ENCODE measurements at regions not wholly inside any gene's neighbourhood (a gene's known extent, or its start where the extent isn't known, plus 50 kb on each side); places are given as distances from the start of the nearest gene placed in this dataset.

- Histone ChIP-seq H3K36me3 (ENCODE audit: insufficient read depth, low read length) (no peaks in the 10 kb centered on the region), H3K9ac (ENCODE audit: low read length) (no peak overlapping the region), H3K79me2 (replicated peaks; ENCODE audit: insufficient read depth, low read length) (no peaks in the 10 kb centered on the region), H4K20me1 (ENCODE audit: insufficient read depth) (no peaks in the 10 kb centered on the region), H3K4me2 (ENCODE audit: low read length) (no peak overlapping the region), H3K27me3 (ENCODE audit: insufficient read depth, low read depth, low read length) (no peaks in the 10 kb centered on the region), H2AFZ (ENCODE audit: low read depth, low read length) (no peak overlapping the region), H3K4me3 (ENCODE audit: low read length) (no peak overlapping the region), H3K9me3 (ENCODE audit: low read length) (no peaks in the 10 kb centered on the region), H3K27ac (ENCODE audit: low read length) (no peak overlapping the region), H3K9me2 (ENCODE audit: insufficient read depth, low read length) (no peaks in the 10 kb centered on the region), H3F3A (ENCODE audit: insufficient read depth, low read length, poor library complexity, severe bottlenecking) (no peaks in the 10 kb centered on the region)
- no peak for TF ChIP-seq EZH2 (IDR thresholded peaks at IDR 0.05; ENCODE audit: borderline replicate concordance, insufficient read depth, low read length, poor library complexity, severe bottlenecking)
- TF ChIP-seq EP300 (conservative IDR thresholded peaks at IDR 0.05; ENCODE audit: poor library complexity, severe bottlenecking) = no peak
- no peak for TF ChIP-seq TAF1 (IDR thresholded peaks at IDR 0.05; ENCODE audit: low read depth)
- TF ChIP-seq RAD21 (conservative IDR thresholded peaks at IDR 0.05) = no peak
- no peak for TF ChIP-seq MXI1 (conservative IDR thresholded peaks at IDR 0.05; ENCODE audit: poor library complexity, severe bottlenecking)
Measured at GRCh38 chr4:77327151-77327550, 170.1 kb downstream of the CCNG2 start.

- Histone ChIP-seq H3K4me2 (ENCODE audit: low read length) (no peak overlapping the region), H3K36me3 (ENCODE audit: insufficient read depth, low read length) (no peaks in the 10 kb centered on the region), H3K4me3 (ENCODE audit: low read length) (no peak overlapping the region), H3K9me3 (ENCODE audit: low read length) (no peaks in the 10 kb centered on the region), H3K9ac (ENCODE audit: low read length) (no peak overlapping the region), H3F3A (ENCODE audit: insufficient read depth, low read length, poor library complexity, severe bottlenecking) (no peaks in the 10 kb centered on the region), H3K27me3 (ENCODE audit: insufficient read depth, low read depth, low read length) (no peaks in the 10 kb centered on the region), H3K79me2 (replicated peaks; ENCODE audit: insufficient read depth, low read length) (no peaks in the 10 kb centered on the region), H3K9me2 (ENCODE audit: insufficient read depth, low read length) (no peaks in the 10 kb centered on the region), H4K20me1 (ENCODE audit: insufficient read depth) (no peaks in the 10 kb centered on the region), H2AFZ (ENCODE audit: low read depth, low read length) (no peak overlapping the region), H3K27ac (ENCODE audit: low read length) (peak overlapping the region; percentile 56)
- TF ChIP-seq EP300 (conservative IDR thresholded peaks at IDR 0.05; ENCODE audit: poor library complexity, severe bottlenecking) = peak; percentile 31
- TF ChIP-seq EZH2 (IDR thresholded peaks at IDR 0.05; ENCODE audit: borderline replicate concordance, insufficient read depth, low read length, poor library complexity, severe bottlenecking) = no peak
- no peak for TF ChIP-seq CTCF (IDR thresholded peaks at IDR 0.05; ENCODE audit: poor library complexity, severe bottlenecking)
- no peak for TF ChIP-seq SMC3 (conservative IDR thresholded peaks at IDR 0.05; ENCODE audit: poor library complexity)
- TF ChIP-seq MXI1 (conservative IDR thresholded peaks at IDR 0.05; ENCODE audit: poor library complexity, severe bottlenecking) = no peak
- no peak for TF ChIP-seq REST (IDR thresholded peaks at IDR 0.05; ENCODE audit: borderline replicate concordance)
- no peak for TF ChIP-seq POLR2AphosphoS5 (IDR thresholded peaks at IDR 0.05)
Measured at GRCh38 chr4:77332696-77333270, 175.8 kb downstream of the CCNG2 start.

Data from neural cell (in vitro differentiated cells).